ENCODE measurements at regions not wholly inside any gene's neighbourhood (a gene's known extent, or its start where the extent isn't known, plus 50 kb on each side); places are given as distances from the start of the nearest gene placed in this dataset.

DNA sequence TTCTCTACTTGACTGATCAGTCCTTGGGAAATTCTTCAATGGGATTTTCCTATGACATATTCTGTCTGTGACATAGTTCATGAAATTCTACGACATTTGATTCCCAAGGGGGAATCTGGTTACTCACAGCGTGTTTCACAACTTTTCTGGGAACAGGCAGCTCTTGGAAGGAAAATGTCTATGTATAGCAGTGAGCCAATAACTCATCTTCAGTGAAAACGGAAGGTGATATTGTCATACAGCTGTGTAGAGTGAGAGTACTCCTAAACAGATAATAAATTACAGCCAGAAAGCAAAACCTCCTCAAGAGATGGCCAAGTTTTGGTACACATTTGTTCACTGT is 91.4 kb downstream of the C9orf152 start:
- H3K36me3 ChIP-seq = no peaks in the 10 kb centered on the region

DNA sequence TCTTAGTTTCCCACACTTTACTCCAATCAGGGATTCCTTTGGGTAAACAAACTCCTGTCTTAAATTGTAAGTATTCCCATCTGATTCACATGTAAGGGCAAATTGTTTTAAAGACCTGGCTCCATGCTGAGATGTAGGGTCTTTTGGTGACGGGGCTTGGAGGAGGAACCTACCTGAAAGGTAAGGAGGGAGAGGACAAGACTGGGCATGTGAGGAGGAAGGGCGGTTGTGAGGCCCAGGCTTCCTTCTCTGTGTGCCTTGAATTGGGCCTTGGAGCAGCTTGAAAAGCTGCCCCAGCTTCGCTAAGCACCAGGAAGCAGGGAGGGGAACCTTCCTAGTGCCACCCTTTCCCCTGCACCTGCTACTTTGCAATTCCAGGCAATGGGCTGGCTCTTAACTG is 86.8 kb downstream of the C9orf152 start:
- no peak overlapping the region for H3K27ac ChIP-seq
- intact Hi-C loops (cut with DNase I) = no loop called here
- H3K9me3 ChIP-seq = no peaks in the 10 kb centered on the region
- H3K4me1 ChIP-seq = peaks cover 47% of the 10 kb centered on the region
- ATAC-seq = no peak
- no peaks in the 10 kb centered on the region for H3K36me3 ChIP-seq
- no peak for DNase-seq
- H3K27me3 ChIP-seq = no peaks in the 10 kb centered on the region
- TF ChIP-seq, protein P1, sequence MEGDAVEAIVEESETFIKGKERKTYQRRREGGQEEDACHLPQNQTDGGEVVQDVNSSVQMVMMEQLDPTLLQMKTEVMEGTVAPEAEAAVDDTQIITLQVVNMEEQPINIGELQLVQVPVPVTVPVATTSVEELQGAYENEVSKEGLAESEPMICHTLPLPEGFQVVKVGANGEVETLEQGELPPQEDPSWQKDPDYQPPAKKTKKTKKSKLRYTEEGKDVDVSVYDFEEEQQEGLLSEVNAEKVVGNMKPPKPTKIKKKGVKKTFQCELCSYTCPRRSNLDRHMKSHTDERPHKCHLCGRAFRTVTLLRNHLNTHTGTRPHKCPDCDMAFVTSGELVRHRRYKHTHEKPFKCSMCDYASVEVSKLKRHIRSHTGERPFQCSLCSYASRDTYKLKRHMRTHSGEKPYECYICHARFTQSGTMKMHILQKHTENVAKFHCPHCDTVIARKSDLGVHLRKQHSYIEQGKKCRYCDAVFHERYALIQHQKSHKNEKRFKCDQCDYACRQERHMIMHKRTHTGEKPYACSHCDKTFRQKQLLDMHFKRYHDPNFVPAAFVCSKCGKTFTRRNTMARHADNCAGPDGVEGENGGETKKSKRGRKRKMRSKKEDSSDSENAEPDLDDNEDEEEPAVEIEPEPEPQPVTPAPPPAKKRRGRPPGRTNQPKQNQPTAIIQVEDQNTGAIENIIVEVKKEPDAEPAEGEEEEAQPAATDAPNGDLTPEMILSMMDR (IDR thresholded peaks at IDR 0.05) = no peak
- no peak overlapping the region for H3K4me3 ChIP-seq

More for the DNA sequence above, 91.4 kb downstream of the C9orf152 start:
- Histone ChIP-seq H3K27me3 (no peaks in the 10 kb centered on the region), H3K9me3 (no peaks in the 10 kb centered on the region), H3K27ac (no peak overlapping the region), H3K4me3 (no peak overlapping the region), H3K4me1 (peaks cover 43% of the 10 kb centered on the region)
- DNase-seq = no peak
- no peak for ATAC-seq
- TF ChIP-seq, protein P1 (IDR thresholded peaks at IDR 0.05) = no peak
- intact Hi-C loops (cut with DNase I) = no loop called here

DNA sequence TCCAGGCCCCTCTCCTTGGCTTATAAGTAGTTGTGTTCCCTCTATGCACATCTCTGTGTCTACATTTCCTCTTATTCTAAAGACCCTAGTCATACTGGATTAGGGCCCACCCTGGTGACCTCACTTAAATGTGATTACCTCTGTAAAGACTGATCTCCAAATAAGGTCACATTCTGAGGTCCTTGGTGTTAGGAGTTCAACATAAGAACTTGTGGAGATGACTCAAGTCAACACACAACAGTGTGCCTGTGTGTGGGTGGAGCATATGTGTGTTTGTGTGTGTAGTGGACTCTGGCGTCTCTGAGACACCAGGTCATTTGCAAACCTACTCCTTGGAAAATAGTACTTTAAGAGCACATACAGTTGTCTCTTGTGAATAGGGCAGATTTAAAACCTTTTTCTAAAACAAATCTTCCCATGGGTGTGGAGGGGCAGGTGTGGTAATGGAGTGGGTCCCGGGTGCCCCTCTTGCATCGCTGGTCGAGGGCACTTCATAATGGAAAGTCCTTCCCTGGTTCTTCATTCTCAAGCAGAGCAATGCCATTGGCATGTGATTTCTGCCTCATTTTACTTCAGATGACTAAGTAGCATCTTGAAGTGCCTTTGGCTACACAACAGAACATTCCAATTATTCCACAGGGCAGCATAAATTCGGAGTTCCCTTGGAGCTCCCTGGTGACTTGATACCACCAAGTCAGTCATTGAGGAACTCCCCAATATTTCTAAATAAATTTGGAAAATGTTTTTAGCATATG is 84.4 kb downstream of the C9orf152 start:
- intact Hi-C loops (cut with DNase I) = no loop called here
- Histone ChIP-seq H3K27ac (no peak overlapping the region), H3K9me3 (no peaks in the 10 kb centered on the region), H3K4me1 (peaks cover 58% of the 10 kb centered on the region), H3K4me3 (no peak overlapping the region), H3K36me3 (no peaks in the 10 kb centered on the region), H3K27me3 (no peaks in the 10 kb centered on the region)
- TF ChIP-seq, protein P1 (IDR thresholded peaks at IDR 0.05) = no peak
- ATAC-seq = peak; percentile 24
- no peak for DNase-seq

DNA sequence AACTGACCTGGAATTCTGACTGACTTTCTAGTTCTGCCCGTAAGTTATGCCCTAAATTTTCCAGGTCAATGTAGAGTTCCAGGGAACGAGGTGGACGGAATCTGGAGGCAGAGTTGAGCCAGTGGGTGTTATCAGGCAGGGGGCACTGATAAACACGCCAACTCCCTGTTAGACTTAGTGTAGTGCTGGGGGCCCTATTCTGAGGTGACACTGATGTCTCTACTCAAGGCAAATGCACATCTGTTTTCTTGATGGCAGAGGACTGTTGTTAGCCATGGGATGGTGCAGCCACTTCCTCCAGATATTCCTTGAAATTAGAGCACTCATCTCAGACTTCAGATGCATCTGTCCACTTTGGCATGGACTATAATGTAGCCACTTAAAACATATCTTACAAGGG is 83.5 kb downstream of the C9orf152 start:
- Histone ChIP-seq H3K27me3 (no peaks in the 10 kb centered on the region), H3K4me1 (peaks cover 65% of the 10 kb centered on the region), H3K9me3 (no peaks in the 10 kb centered on the region), H3K4me3 (no peak overlapping the region), H3K27ac (no peak overlapping the region), H3K36me3 (no peaks in the 10 kb centered on the region)
- DNase-seq = no peak
- intact Hi-C loops (cut with DNase I) = no loop called here
- TF ChIP-seq, protein P1 (IDR thresholded peaks at IDR 0.05) = no peak
- ATAC-seq = no peak

DNA sequence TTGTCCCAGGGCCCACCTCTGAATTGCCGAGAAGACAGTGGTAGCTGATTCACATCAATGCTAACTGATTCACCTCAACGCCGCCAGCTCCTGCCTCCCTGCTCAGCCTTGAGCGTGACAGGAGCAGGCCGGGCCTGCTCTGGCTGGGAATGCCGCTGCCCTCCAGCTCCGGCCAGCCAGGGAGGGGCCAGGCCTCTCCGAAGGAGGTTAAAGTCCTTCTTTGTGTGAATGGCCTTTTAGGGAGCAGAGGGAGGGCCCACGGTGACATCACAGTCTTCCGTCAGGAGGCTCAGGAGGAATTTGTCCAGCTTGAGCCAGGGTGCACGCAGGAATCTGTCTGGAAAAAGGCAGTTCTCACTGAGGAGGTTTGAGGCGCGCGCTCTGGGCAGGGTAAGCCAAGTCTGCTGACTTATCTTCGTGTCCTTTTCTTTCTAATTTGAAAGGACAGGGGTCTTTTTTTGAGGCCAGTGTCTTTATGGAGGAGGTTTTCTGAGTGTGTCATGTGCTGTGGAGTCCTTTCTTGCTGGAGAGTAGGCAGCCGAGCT is 82.7 kb downstream of the C9orf152 start:
- peak; percentile 84 for DNase-seq
- intact Hi-C loops (cut with DNase I) = no loop called here
- no peaks in the 10 kb centered on the region for H3K27me3 ChIP-seq
- peaks cover 65% of the 10 kb centered on the region for H3K4me1 ChIP-seq
- TF ChIP-seq, protein P1 (IDR thresholded peaks at IDR 0.05) = no peak
- peak; percentile 90 for ATAC-seq
- no peaks in the 10 kb centered on the region for H3K36me3 ChIP-seq
- H3K4me3 ChIP-seq = peak overlapping the region; percentile 28
- no peaks in the 10 kb centered on the region for H3K9me3 ChIP-seq
- H3K27ac ChIP-seq = peak overlapping the region; percentile 74
